ENCODE measurements at regions not wholly inside any gene's neighbourhood (a gene's known extent, or its start where the extent isn't known, plus 50 kb on each side); places are given as distances from the start of the nearest gene placed in this dataset.

GRCh38 chr6:113095841-113096240 is 748.7 kb downstream of the RFPL4B start:
- TF ChIP-seq CTCF (IDR thresholded peaks at IDR 0.05): no peak
- TF ChIP-seq POLR2AphosphoS5 (IDR thresholded peaks at IDR 0.05; ENCODE audit: low read depth, low read length): no peak
- no peak for TF ChIP-seq TCF7L2 (IDR thresholded peaks at IDR 0.05; ENCODE audit: low read depth, low read length)
